Activated B cell treated with CpG ODN at 0.5 μM for 24 hours (primary cell): ENCODE measurements at regions not wholly inside any gene's neighbourhood (a gene's known extent, or its start where the extent isn't known, plus 50 kb on each side); places are given as distances from the start of the nearest gene placed in this dataset.

ENCODE experiments used
- ATAC-seq: fragments of 200-7000 bp; cut with Tn5 transposase; one replicate; pipeline ENCODE4 v1.10.0; 2021; ENCODE audit warnings: low read depth, mild to moderate bottlenecking, moderate library complexity
- CTCF ChIA-PET: fragments of 350-600 bp; sonication (Branson Sonifier 250); formaldehyde crosslinking; loops from one replicate; lab custom pipeline; 2021; ENCODE audit warnings: antibody characterized with exemption; lab: Charles Lee
- POLR2A ChIA-PET: fragments of 350-600 bp; sonication (Branson Sonifier 250); formaldehyde crosslinking; loops from one replicate; lab custom pipeline; 2021; ENCODE audit warnings: antibody characterized with exemption; lab: Charles Lee
- DNase-seq: peaks from one replicate; pipeline ENCODE4 v3.0.0; 2022
- H3K27ac Mint-ChIP-seq: one replicate; pipeline ENCODE4 v1.8.0; 2020; ENCODE audit warnings: mixed read lengths
- H3K27me3 Mint-ChIP-seq: one replicate; pipeline ENCODE4 v1.8.0; 2021; ENCODE audit warnings: mixed read lengths
- H3K36me3 Mint-ChIP-seq: one replicate; pipeline ENCODE4 v1.8.0; 2021; ENCODE audit warnings: low read depth, mixed read lengths
- H3K4me1 Mint-ChIP-seq: one replicate; pipeline ENCODE4 v1.8.0; 2021; ENCODE audit warnings: mixed read lengths
- H3K4me3 Mint-ChIP-seq: one replicate; pipeline ENCODE4 v1.8.0; 2020; ENCODE audit warnings: mild to moderate bottlenecking, mixed read lengths
- H3K9me3 Mint-ChIP-seq: one replicate; pipeline ENCODE4 v1.8.0; 2020; ENCODE audit warnings: mixed read lengths
- CTCF ChIP-seq: fragments of 200-600 bp; IDR thresholded peaks from one replicate; pipeline ENCODE4 v1.8.0; 2022; ENCODE audit warnings: antibody characterized with exemption, mild to moderate bottlenecking
- intact Hi-C: fragments of 100-400 bp; cut with micrococcal nuclease; formaldehyde crosslinking; loops from one replicate; pipeline ENCODE4 v1.15.1; 2024

- ATAC-seq (no peak), DNase-seq (no peak)
- intact Hi-C loops: no loop called here
- Mint-ChIP-seq H3K27me3 (no peaks in the 10 kb centered on the region), H3K9me3 (no peaks in the 10 kb centered on the region), H3K27ac (no peak overlapping the region), H3K36me3 (no peaks in the 10 kb centered on the region), H3K4me1 (no peaks in the 10 kb centered on the region), H3K4me3 (no peak overlapping the region)
- TF ChIP-seq CTCF: no peak
- ChIA-PET CTCF (no interaction called here), POLR2A (no interaction called here)
These were observed 1185.7 kb downstream of the BRD1 start for GRCh38 chr22:48641906-48642475.

DNA sequence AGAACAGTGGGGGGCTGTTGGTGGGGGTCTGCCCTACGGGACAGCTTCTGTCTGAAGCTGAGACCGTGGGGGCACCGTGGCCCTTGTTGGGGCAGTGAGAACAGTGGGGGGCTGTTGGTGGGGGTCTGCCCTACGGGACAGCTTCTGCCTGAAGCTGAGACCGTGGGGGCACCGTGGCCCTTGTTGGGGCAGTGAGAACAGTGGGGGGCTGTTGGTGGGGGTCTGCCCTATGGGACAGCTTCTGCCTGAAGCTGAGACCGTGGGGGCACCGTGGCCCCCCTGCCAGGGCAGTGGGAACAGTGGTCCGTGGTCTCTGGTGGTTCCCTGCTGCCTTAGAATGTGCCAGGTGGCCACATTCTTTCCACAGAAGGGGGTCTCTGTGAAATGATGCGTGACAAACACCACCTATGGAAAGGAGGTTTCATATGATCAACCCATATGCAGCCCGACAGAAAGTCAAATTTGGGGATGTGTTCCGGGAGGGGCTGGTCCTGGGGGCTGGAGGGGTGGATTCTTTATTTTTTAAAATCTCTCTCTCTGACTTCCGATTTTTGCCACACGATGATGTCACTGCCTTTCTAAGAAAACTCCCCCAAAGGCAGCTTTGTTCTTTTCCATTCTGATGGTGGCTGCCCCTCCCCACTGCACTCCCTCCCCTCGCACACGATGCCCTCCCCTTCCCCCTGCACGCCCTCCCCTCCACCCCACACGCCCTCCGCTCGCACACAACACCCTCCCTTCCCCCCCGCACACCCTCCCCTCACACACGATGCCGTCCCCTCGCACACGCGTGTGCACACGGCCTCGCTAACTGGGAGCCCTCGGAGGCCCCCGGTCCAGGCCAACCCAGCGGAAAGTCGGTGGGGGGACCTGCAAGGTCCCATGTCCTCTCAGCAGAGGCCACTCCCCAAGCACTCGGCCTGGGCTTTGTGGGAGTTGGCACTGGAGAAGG is 1186.5 kb downstream of the BRD1 start:
- intact Hi-C loops: no loop called here
- H3K36me3 Mint-ChIP-seq: no peaks in the 10 kb centered on the region
- no peak for ATAC-seq
- DNase-seq: no peak
- no peaks in the 10 kb centered on the region for H3K27me3 Mint-ChIP-seq
- POLR2A ChIA-PET: no interaction called here
- no peak overlapping the region for H3K4me3 Mint-ChIP-seq
- peaks cover 4% of the 10 kb centered on the region for H3K4me1 Mint-ChIP-seq
- no peaks in the 10 kb centered on the region for H3K9me3 Mint-ChIP-seq
- TF ChIP-seq CTCF: no peak
- CTCF ChIA-PET: no interaction called here
- no peak overlapping the region for H3K27ac Mint-ChIP-seq

DNA sequence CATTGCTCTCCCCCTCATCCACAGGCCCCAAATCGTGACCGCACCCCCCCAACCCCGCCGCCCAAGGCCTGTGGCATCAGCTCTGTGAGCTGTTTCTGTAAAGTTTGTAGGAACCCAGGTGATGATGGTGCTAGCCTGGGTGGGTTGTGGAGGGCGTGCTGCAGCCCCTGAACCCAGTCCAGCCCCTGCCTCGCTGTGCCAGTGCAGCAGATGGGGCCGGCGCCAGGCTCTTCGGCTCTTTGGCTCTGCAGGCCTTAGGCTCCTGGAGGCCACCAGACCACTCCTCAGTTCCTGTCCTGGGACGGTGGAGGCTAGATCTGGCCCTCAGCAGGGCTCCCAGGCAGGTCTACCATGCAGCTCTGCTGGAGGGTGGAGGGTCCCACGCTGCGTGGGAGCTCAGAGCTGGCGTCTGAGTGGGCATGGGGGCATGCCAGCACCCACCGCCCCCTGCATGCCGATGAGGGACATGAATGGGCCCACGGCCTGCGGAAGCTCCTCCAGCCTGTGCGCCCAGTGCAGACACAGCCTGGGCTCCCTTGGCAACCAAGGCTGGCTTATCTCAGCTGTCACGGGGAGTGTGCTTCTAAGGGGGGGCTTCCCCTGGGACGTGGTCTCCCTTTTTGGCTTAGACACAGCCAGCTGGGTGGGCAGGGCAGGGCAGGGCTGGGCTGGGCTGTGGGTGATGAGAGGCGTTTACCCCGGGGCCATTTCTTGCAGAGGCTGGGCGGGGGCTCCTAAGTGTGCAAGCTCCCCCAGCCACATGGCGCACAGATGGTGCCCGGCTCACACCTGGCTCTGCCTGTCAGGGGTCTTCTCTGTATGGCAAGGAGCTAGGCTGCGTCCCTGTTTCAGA is 1187.6 kb downstream of the BRD1 start:
- Mint-ChIP-seq H3K9me3 (no peaks in the 10 kb centered on the region), H3K4me1 (peaks cover 10% of the 10 kb centered on the region), H3K27ac (no peak overlapping the region), H3K4me3 (no peak overlapping the region), H3K27me3 (no peaks in the 10 kb centered on the region), H3K36me3 (no peaks in the 10 kb centered on the region)
- DNase-seq (no peak), ATAC-seq (no peak)
- no peak for TF ChIP-seq CTCF
- POLR2A ChIA-PET: no interaction called here
- intact Hi-C loops: no loop called here
- CTCF ChIA-PET: no interaction called here

- H3K27me3 Mint-ChIP-seq: no peaks in the 10 kb centered on the region
- no peak for TF ChIP-seq CTCF
- no peak overlapping the region for H3K27ac Mint-ChIP-seq
- intact Hi-C loops: no loop called here
- peaks cover 10% of the 10 kb centered on the region for H3K4me1 Mint-ChIP-seq
- CTCF ChIA-PET: no interaction called here
- H3K36me3 Mint-ChIP-seq: no peaks in the 10 kb centered on the region
- DNase-seq (no peak), ATAC-seq (no peak)
- POLR2A ChIA-PET: no interaction called here
- no peaks in the 10 kb centered on the region for H3K9me3 Mint-ChIP-seq
- H3K4me3 Mint-ChIP-seq: no peak overlapping the region
These were observed 1188.5 kb downstream of the BRD1 start for GRCh38 chr22:48639021-48639795.
